ENCODE measurements at regions not wholly inside any gene's neighbourhood (a gene's known extent, or its start where the extent isn't known, plus 50 kb on each side); places are given as distances from the start of the nearest gene placed in this dataset.

GRCh38 chr12:88904705-88905104, 324.4 kb upstream of the KITLG start:
- TF ChIP-seq CTCF (IDR thresholded peaks at IDR 0.05) (no peak), POLR2A (IDR thresholded peaks at IDR 0.05) (no peak)

Data from heart left ventricle (tissue), 13 donors.